K562 (cell line): ENCODE measurements at regions not wholly inside any gene's neighbourhood (a gene's known extent, or its start where the extent isn't known, plus 50 kb on each side); places are given as distances from the start of the nearest gene placed in this dataset.

Experiments
- ARID3B ChIP-seq: fragments of 250-450 bp; sonication (Bioruptor Pico); IDR thresholded peaks from 2 replicates; pipeline ENCODE4 v1.4.0; 2020; ENCODE audit warnings: borderline replicate concordance
- E4F1 ChIP-seq: fragments of 250-450 bp; sonication (Bioruptor Pico); IDR thresholded peaks from 2 replicates; pipeline ENCODE4 v1.5.0; 2021; ENCODE audit warnings: mild to moderate bottlenecking, borderline replicate concordance
- TAF1 ChIP-seq: IDR thresholded peaks from 2 replicates; pipeline ENCODE4 v1.6.1; 2011; ENCODE audit warnings: mild to moderate bottlenecking, low read length, moderate library complexity; ENCODE audit not compliant: insufficient read depth, control insufficient read depth, severe bottlenecking; ENCODE audit errors: extremely low read depth
- TRIM25 ChIP-seq: fragments of 450-650 bp; IDR thresholded peaks from 2 replicates; pipeline ENCODE4 v1.7.0; 2016; ENCODE audit warnings: borderline replicate concordance
- U2AF1 ChIP-seq: fragments of 200-400 bp; formaldehyde crosslinking; optimal IDR thresholded peaks from 2 replicates; pipeline ENCODE3; 2017; ENCODE audit warnings: mild to moderate bottlenecking, low read depth, low read length, moderate library complexity
- ZBTB40 ChIP-seq, 2 experiments: fragments of 450-650 bp in 1 of 2; sonication (generic) in 1 of 2; formaldehyde crosslinking in 1 of 2; IDR thresholded peaks; 2 replicates each; pipeline versions ENCODE4 v1.7.1 to v1.9.0; 2016 to 2022; ENCODE audit warnings: inconsistent platforms in 1 of 2, mild to moderate bottlenecking in 1 of 2, missing genetic modification reagents in 1 of 2
- ZNF586 ChIP-seq: fragments of 450-650 bp; formaldehyde crosslinking; conservative IDR thresholded peaks from 2 replicates; pipeline ENCODE4 v1.4.0; 2020; ENCODE audit warnings: mild to moderate bottlenecking, moderate library complexity

- TF ChIP-seq ZBTB40 (IDR thresholded peaks at IDR 0.05) (no peak), ZBTB40 (CRISPR knock-in tag; IDR thresholded peaks at IDR 0.05) (no peak), TAF1 (no peak), U2AF1 (no peak), ARID3B (CRISPR knock-in tag) (no peak), E4F1 (CRISPR knock-in tag) (no peak), TRIM25 (no peak), ZNF586 (CRISPR knock-in tag) (no peak)
These were observed 384.6 kb upstream of the ADARB2 start (continued) for GRCh38 chr10:2121929-2122328.
